H7 (cell line): ENCODE measurements at regions not wholly inside any gene's neighbourhood (a gene's known extent, or its start where the extent isn't known, plus 50 kb on each side); places are given as distances from the start of the nearest gene placed in this dataset.

Experiments used
- DNase-seq: peaks from one replicate; pipeline ENCODE4 v3.0.0; 2012
- H3K27me3 ChIP-seq: 2 replicates; pipeline ENCODE4 v1.6.0; 2011; ENCODE audit warnings: mild to moderate bottlenecking, low read length; ENCODE audit not compliant: control insufficient read depth, insufficient read depth
- H3K36me3 ChIP-seq: replicated peaks from 2 replicates; pipeline ENCODE4 v1.5.1; 2011; ENCODE audit warnings: low read length; ENCODE audit not compliant: control insufficient read depth, insufficient read depth
- H3K4me3 ChIP-seq: 2 replicates; pipeline ENCODE4 v1.5.1; 2011; ENCODE audit warnings: low read depth, mild to moderate bottlenecking, control low read depth, low read length, moderate library complexity; ENCODE audit not compliant: insufficient read depth

- no peak for DNase-seq
- H3K4me3 ChIP-seq = no peak overlapping the region
- no peaks in the 10 kb centered on the region for H3K36me3 ChIP-seq
- H3K27me3 ChIP-seq = no peaks in the 10 kb centered on the region
Observed at GRCh38 chr5:54848581-54848980, 136.8 kb downstream of the ESM1 start.

GRCh38 chr5:54845567-54845941 lies 139.8 kb downstream of the ESM1 start:
- Histone ChIP-seq H3K27me3 (no peaks in the 10 kb centered on the region), H3K4me3 (no peak overlapping the region), H3K36me3 (no peaks in the 10 kb centered on the region)
- no peak for DNase-seq

GRCh38 chr5:54844905-54845566 lies 140.4 kb downstream of the ESM1 start:
- Histone ChIP-seq H3K27me3 (no peaks in the 10 kb centered on the region), H3K4me3 (no peak overlapping the region), H3K36me3 (no peaks in the 10 kb centered on the region)
- DNase-seq = no peak

GRCh38 chr5:54844266-54844665 lies 141.1 kb downstream of the ESM1 start:
- no peak for DNase-seq
- Histone ChIP-seq H3K4me3 (no peak overlapping the region), H3K36me3 (no peaks in the 10 kb centered on the region), H3K27me3 (no peaks in the 10 kb centered on the region)

GRCh38 chr5:54841481-54841880 lies 143.9 kb downstream of the ESM1 start:
- no peak for DNase-seq
- Histone ChIP-seq H3K36me3 (no peaks in the 10 kb centered on the region), H3K4me3 (no peak overlapping the region), H3K27me3 (no peaks in the 10 kb centered on the region)

GRCh38 chr5:54838843-54839242 lies 146.6 kb downstream of the ESM1 start:
- no peak for DNase-seq
- Histone ChIP-seq H3K27me3 (no peaks in the 10 kb centered on the region), H3K4me3 (no peak overlapping the region), H3K36me3 (no peaks in the 10 kb centered on the region)

- no peaks in the 10 kb centered on the region for H3K27me3 ChIP-seq
- no peak overlapping the region for H3K4me3 ChIP-seq
- DNase-seq = no peak
- H3K36me3 ChIP-seq = no peaks in the 10 kb centered on the region
Observed at GRCh38 chr5:54837981-54838380, 147.4 kb downstream of the ESM1 start.

- no peaks in the 10 kb centered on the region for H3K36me3 ChIP-seq
- H3K27me3 ChIP-seq = no peaks in the 10 kb centered on the region
- no peak overlapping the region for H3K4me3 ChIP-seq
- no peak for DNase-seq
Observed at GRCh38 chr5:54837093-54837492, 148.3 kb downstream of the ESM1 start.

GRCh38 chr5:54835647-54836046 lies 149.7 kb downstream of the ESM1 start:
- Histone ChIP-seq H3K27me3 (no peaks in the 10 kb centered on the region), H3K4me3 (no peak overlapping the region), H3K36me3 (no peaks in the 10 kb centered on the region)
- no peak for DNase-seq

GRCh38 chr5:54834121-54834842 lies 151.1 kb downstream of the ESM1 start:
- Histone ChIP-seq H3K4me3 (no peak overlapping the region), H3K36me3 (no peaks in the 10 kb centered on the region), H3K27me3 (no peaks in the 10 kb centered on the region)
- DNase-seq = no peak

GRCh38 chr5:54833590-54833989 lies 151.8 kb downstream of the ESM1 start:
- Histone ChIP-seq H3K4me3 (no peak overlapping the region), H3K27me3 (no peaks in the 10 kb centered on the region), H3K36me3 (no peaks in the 10 kb centered on the region)
- DNase-seq = no peak

GRCh38 chr5:54832858-54833257 lies 152.5 kb downstream of the ESM1 start:
- no peak for DNase-seq
- Histone ChIP-seq H3K36me3 (no peaks in the 10 kb centered on the region), H3K4me3 (no peak overlapping the region), H3K27me3 (no peaks in the 10 kb centered on the region)

- H3K4me3 ChIP-seq = no peak overlapping the region
- no peaks in the 10 kb centered on the region for H3K36me3 ChIP-seq
- no peak for DNase-seq
- no peaks in the 10 kb centered on the region for H3K27me3 ChIP-seq
Observed at GRCh38 chr5:54832045-54832444, 153.3 kb downstream of the ESM1 start.

- Histone ChIP-seq H3K27me3 (no peaks in the 10 kb centered on the region), H3K36me3 (no peaks in the 10 kb centered on the region), H3K4me3 (no peak overlapping the region)
- no peak for DNase-seq
Observed at GRCh38 chr5:54831233-54831632, 154.2 kb downstream of the ESM1 start.

- H3K4me3 ChIP-seq = no peak overlapping the region
- no peaks in the 10 kb centered on the region for H3K36me3 ChIP-seq
- DNase-seq = no peak
- H3K27me3 ChIP-seq = no peaks in the 10 kb centered on the region
Observed at GRCh38 chr5:54829676-54830535, 155.5 kb downstream of the ESM1 start.
